ENCODE measurements at regions not wholly inside any gene's neighbourhood (a gene's known extent, or its start where the extent isn't known, plus 50 kb on each side); places are given as distances from the start of the nearest gene placed in this dataset.
"Not testable (repeated sequence)": the region's sequence is repeated elsewhere in the genome, so short reads cannot be mapped to it uniquely, and the experiment has no call there.

- Histone ChIP-seq H3K27ac (ENCODE audit: low read length) (no peak overlapping the region), H3K36me3 (ENCODE audit: control insufficient read depth, insufficient read depth, low read length) (no peaks in the 10 kb centered on the region), H3K27me3 (ENCODE audit: control insufficient read depth, insufficient read depth, low read length) (no peaks in the 10 kb centered on the region), H3K4me3 (ENCODE audit: low read length) (no peak overlapping the region), H3K4me1 (ENCODE audit: control insufficient read depth, insufficient read depth, low read length) (no peaks in the 10 kb centered on the region), H3K9me3 (ENCODE audit: control insufficient read depth, low read depth, low read length) (peaks cover 25% of the 10 kb centered on the region)
- whole genome bisulfite sequencing (ENCODE audit: insufficient coverage, low lambda C conversion rate) = no CpG with 5 or more reads among the region's 15 CpGs
- no peak for DNase-seq
These were observed 193.9 kb downstream of the UBE3A start for GRCh38 chr15:25244731-25245585.

GRCh38 chr15:25245801-25246622, 192.8 kb downstream of the UBE3A start:
- no peak for DNase-seq
- H3K9me3 ChIP-seq (ENCODE audit: control insufficient read depth, low read depth, low read length) = peaks cover 21% of the 10 kb centered on the region

GRCh38 chr15:25246641-25247406, 192.0 kb downstream of the UBE3A start:
- H3K9me3 ChIP-seq (ENCODE audit: control insufficient read depth, low read depth, low read length) = peaks cover 23% of the 10 kb centered on the region
- H3K4me3 ChIP-seq (ENCODE audit: low read length) = no peak overlapping the region
- H3K27me3 ChIP-seq (ENCODE audit: control insufficient read depth, insufficient read depth, low read length) = no peaks in the 10 kb centered on the region
- no peak overlapping the region for H3K27ac ChIP-seq (ENCODE audit: low read length)
- H3K36me3 ChIP-seq (ENCODE audit: control insufficient read depth, insufficient read depth, low read length) = no peaks in the 10 kb centered on the region
- no peak for DNase-seq
- H3K4me1 ChIP-seq (ENCODE audit: control insufficient read depth, insufficient read depth, low read length) = no peaks in the 10 kb centered on the region
- 100% methylated on average over 2 of the region's 20 CpGs for WGBS (ENCODE audit: insufficient coverage, low lambda C conversion rate)

More at GRCh38 chr15:25245801-25246622, 192.8 kb downstream of the UBE3A start:
- Histone ChIP-seq H3K36me3 (ENCODE audit: control insufficient read depth, insufficient read depth, low read length) (no peaks in the 10 kb centered on the region), H3K27me3 (ENCODE audit: control insufficient read depth, insufficient read depth, low read length) (no peaks in the 10 kb centered on the region), H3K4me1 (ENCODE audit: control insufficient read depth, insufficient read depth, low read length) (no peaks in the 10 kb centered on the region), H3K4me3 (ENCODE audit: low read length) (no peak overlapping the region), H3K27ac (ENCODE audit: low read length) (no peak overlapping the region)
- no CpG with 5 or more reads among the region's 17 CpGs for WGBS (ENCODE audit: insufficient coverage, low lambda C conversion rate)

- no CpG with 5 or more reads among the region's 11 CpGs for WGBS (ENCODE audit: insufficient coverage, low lambda C conversion rate)
- Histone ChIP-seq H3K27me3 (ENCODE audit: control insufficient read depth, insufficient read depth, low read length) (no peaks in the 10 kb centered on the region), H3K4me1 (ENCODE audit: control insufficient read depth, insufficient read depth, low read length) (no peaks in the 10 kb centered on the region), H3K9me3 (ENCODE audit: control insufficient read depth, low read depth, low read length) (peaks cover 26% of the 10 kb centered on the region), H3K36me3 (ENCODE audit: control insufficient read depth, insufficient read depth, low read length) (no peaks in the 10 kb centered on the region), H3K27ac (ENCODE audit: low read length) (no peak overlapping the region), H3K4me3 (ENCODE audit: low read length) (no peak overlapping the region)
- no peak for DNase-seq
These were observed 191.3 kb downstream of the UBE3A start for GRCh38 chr15:25247407-25248038.

- no CpG with 5 or more reads among the region's 6 CpGs for WGBS (ENCODE audit: insufficient coverage, low lambda C conversion rate)
- H3K9me3 ChIP-seq (ENCODE audit: control insufficient read depth, low read depth, low read length) = peaks cover 26% of the 10 kb centered on the region
- not testable (repeated sequence) for H3K4me1 ChIP-seq (ENCODE audit: control insufficient read depth, insufficient read depth, low read length); H3K36me3 ChIP-seq (ENCODE audit: control insufficient read depth, insufficient read depth, low read length); H3K27ac ChIP-seq (ENCODE audit: low read length); H3K27me3 ChIP-seq (ENCODE audit: control insufficient read depth, insufficient read depth, low read length); DNase-seq; H3K4me3 ChIP-seq (ENCODE audit: low read length)
These were observed 190.7 kb downstream of the UBE3A start for GRCh38 chr15:25248087-25248486.

GRCh38 chr15:25248583-25249235, 190.1 kb downstream of the UBE3A start:
- no peak overlapping the region for H3K4me3 ChIP-seq (ENCODE audit: low read length)
- H3K4me1 ChIP-seq (ENCODE audit: control insufficient read depth, insufficient read depth, low read length) = no peaks in the 10 kb centered on the region
- WGBS (ENCODE audit: insufficient coverage, low lambda C conversion rate) = no CpG with 5 or more reads among the region's 8 CpGs
- DNase-seq = no peak
- H3K27ac ChIP-seq (ENCODE audit: low read length) = no peak overlapping the region
- H3K9me3 ChIP-seq (ENCODE audit: control insufficient read depth, low read depth, low read length) = peaks cover 29% of the 10 kb centered on the region
- H3K27me3 ChIP-seq (ENCODE audit: control insufficient read depth, insufficient read depth, low read length) = no peaks in the 10 kb centered on the region
- no peaks in the 10 kb centered on the region for H3K36me3 ChIP-seq (ENCODE audit: control insufficient read depth, insufficient read depth, low read length)

- no peak overlapping the region for H3K27ac ChIP-seq (ENCODE audit: low read length)
- H3K9me3 ChIP-seq (ENCODE audit: control insufficient read depth, low read depth, low read length) = peaks cover 31% of the 10 kb centered on the region
- DNase-seq = no peak
- H3K4me1 ChIP-seq (ENCODE audit: control insufficient read depth, insufficient read depth, low read length) = no peaks in the 10 kb centered on the region
- H3K27me3 ChIP-seq (ENCODE audit: control insufficient read depth, insufficient read depth, low read length) = no peaks in the 10 kb centered on the region
- no peak overlapping the region for H3K4me3 ChIP-seq (ENCODE audit: low read length)
- H3K36me3 ChIP-seq (ENCODE audit: control insufficient read depth, insufficient read depth, low read length) = no peaks in the 10 kb centered on the region
- WGBS (ENCODE audit: insufficient coverage, low lambda C conversion rate) = no CpG with 5 or more reads among the region's 13 CpGs
These were observed 189.4 kb downstream of the UBE3A start for GRCh38 chr15:25249236-25250010.

- no peak overlapping the region for H3K27ac ChIP-seq (ENCODE audit: low read length)
- no peaks in the 10 kb centered on the region for H3K36me3 ChIP-seq (ENCODE audit: control insufficient read depth, insufficient read depth, low read length)
- H3K27me3 ChIP-seq (ENCODE audit: control insufficient read depth, insufficient read depth, low read length) = no peaks in the 10 kb centered on the region
- no peak for DNase-seq
- H3K4me3 ChIP-seq (ENCODE audit: low read length) = no peak overlapping the region
- peaks cover 26% of the 10 kb centered on the region for H3K9me3 ChIP-seq (ENCODE audit: control insufficient read depth, low read depth, low read length)
- WGBS (ENCODE audit: insufficient coverage, low lambda C conversion rate) = no CpG with 5 or more reads among the region's 5 CpGs
- H3K4me1 ChIP-seq (ENCODE audit: control insufficient read depth, insufficient read depth, low read length) = no peaks in the 10 kb centered on the region
These were observed 188.7 kb downstream of the UBE3A start for GRCh38 chr15:25250011-25250596.
